Stimulated activated CD8-positive, alpha-beta memory T cell treated with anti-CD3 and anti-CD28 coated beads, Interleukin-4, amount 100 ng/mL, for 24 hours (primary cell): ENCODE measurements at regions not wholly inside any gene's neighbourhood (a gene's known extent, or its start where the extent isn't known, plus 50 kb on each side); places are given as distances from the start of the nearest gene placed in this dataset.

ENCODE experiments used
- DNase-seq: peaks from one replicate; pipeline ENCODE4 v3.0.0-alpha.2; 2020; ENCODE audit warnings: low read depth

- DNase-seq = no peak
These were observed 247.6 kb downstream of the MYLK4 start for GRCh38 chr6:2502998-2503674.

DNA sequence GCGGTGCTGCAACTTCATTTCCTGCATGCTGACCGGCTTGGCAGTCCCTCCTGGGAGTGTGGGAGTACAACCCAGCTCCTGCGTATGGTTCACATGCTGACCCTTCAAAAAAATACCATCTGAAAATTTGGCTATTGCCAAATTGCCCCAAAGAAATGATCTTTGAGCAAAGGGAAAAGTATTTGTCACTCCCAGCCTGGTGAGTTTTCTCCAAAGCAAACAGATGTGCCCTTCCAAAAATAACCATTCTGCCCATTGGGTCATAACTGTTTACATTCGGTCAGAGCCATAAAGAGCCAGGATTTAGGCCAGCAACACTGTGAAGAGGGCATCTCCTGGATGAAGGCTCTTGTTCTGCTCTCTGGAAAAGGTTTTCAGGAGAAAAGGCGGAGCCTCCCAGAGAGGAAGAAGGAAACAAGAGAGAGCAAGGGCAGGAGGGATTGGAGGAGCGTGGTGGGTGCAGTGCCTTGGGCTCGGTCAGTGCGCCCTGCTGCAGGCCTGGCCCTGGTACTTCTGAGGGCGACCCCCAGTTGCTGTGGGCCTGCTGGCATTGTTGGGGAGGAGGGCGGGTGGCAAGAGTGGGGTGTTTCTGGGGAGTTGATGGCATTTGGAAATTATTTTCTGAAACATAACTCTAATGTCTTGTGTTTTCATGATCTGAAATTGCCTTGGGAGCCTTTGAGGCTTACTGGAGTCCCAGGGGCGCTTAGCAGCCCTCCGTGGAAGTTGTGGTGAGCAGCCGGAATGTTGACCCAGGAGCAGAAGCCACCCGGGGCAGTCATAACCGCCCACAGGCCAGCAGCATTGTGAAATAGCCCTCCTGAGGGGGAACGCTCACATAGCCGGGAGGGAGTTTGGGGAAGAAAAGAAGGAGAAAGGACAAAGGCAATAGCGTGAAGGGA lies 248.4 kb downstream of the MYLK4 start:
- no peak for DNase-seq

GRCh38 chr6:2497922-2498623 lies 252.6 kb downstream of the MYLK4 start:
- DNase-seq = no peak

GRCh38 chr6:2496291-2496690 lies 250.9 kb upstream of the GMDS start:
- no peak for DNase-seq

- no peak for DNase-seq
These were observed 247.5 kb upstream of the GMDS start for GRCh38 chr6:2492686-2493523.

GRCh38 chr6:2491137-2491536 lies 245.7 kb upstream of the GMDS start:
- DNase-seq = no peak

- DNase-seq = no peak
These were observed 243.2 kb upstream of the GMDS start for GRCh38 chr6:2488578-2488977.

GRCh38 chr6:2485116-2485515 lies 239.7 kb upstream of the GMDS start:
- DNase-seq = no peak

DNA sequence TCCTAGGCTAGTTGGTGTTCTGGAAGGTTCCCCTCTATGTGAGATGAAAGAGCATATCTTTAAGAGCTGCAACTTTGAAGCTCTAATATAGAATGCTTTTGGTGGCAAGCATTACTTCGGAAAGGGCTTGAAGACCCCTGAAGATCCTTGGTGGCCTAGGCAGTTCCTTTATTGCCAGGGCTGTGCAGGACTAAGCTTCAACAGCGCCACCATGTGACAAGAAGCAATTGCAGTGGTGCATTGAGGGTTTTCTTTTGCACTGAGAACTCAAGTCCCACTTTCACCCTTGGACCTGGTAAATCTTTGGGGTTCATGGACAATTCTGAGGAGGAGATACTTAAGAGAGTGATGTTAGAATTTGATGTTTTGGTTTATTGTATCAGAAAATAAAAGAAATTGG lies 237.4 kb upstream of the GMDS start:
- no peak for DNase-seq

- DNase-seq = no peak
These were observed 235.9 kb upstream of the GMDS start for GRCh38 chr6:2481307-2481706.

DNA sequence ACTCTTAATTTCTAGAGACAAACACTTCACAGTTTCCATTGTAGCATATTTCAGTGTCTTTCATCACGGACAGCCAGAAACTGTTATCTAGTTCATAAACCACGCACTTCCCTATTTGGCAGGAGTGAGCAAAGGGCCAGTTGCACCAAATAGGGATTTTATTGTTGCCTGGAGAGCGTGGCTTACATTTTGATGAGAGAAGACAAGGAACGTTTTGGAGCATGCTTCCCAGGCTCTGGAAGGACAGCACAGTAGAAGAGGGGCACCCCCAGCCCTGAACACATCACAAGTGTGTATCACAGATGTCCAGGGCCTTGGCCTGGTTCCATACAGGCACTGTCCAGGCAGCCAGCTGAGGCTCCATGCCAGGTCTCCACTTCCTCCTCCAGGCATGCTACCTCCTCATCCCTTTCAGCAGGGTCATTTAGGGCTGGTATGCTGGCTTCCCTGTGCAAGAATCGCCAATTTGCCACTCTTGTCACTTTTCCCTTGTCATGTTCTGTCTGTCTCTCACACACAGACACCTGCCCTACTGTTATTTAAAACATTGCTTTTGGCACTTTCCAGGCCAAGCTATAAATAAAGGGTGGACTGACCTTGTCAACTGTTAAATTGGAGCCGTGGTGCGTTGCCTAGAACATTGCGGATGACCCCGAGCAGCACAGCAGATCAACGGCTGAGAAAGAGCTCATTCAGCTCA lies 235.0 kb upstream of the GMDS start:
- no peak for DNase-seq

- no peak for DNase-seq
These were observed 232.8 kb upstream of the GMDS start for GRCh38 chr6:2478200-2478599.

GRCh38 chr6:2477666-2478065 lies 232.3 kb upstream of the GMDS start:
- no peak for DNase-seq

GRCh38 chr6:2477250-2477649 lies 231.8 kb upstream of the GMDS start:
- DNase-seq = no peak

DNA sequence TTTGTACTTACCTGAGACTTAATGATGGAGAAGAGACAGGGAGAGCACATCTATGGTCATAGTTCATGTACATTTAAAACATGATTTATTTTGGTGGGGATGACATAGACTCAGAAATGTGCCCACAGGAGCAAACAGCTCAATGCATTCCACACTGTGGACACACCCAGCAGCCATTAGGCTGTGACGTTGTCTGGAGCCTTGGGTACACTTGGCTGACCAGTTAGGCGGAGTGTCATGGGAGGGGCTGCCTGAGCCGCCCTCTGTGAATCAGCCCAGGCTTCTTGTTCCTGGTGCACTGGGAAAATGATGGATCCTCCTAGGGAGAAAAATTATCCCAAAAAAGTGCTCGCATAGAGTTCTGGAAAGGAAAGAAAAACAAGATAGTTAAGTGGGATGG lies 231.0 kb upstream of the GMDS start:
- no peak for DNase-seq

GRCh38 chr6:2471472-2471871 lies 226.1 kb upstream of the GMDS start:
- no peak for DNase-seq

- DNase-seq = no peak
These were observed 224.0 kb upstream of the GMDS start for GRCh38 chr6:2469428-2469827.

- no peak for DNase-seq
These were observed 223.2 kb upstream of the GMDS start for GRCh38 chr6:2468601-2468955.

DNA sequence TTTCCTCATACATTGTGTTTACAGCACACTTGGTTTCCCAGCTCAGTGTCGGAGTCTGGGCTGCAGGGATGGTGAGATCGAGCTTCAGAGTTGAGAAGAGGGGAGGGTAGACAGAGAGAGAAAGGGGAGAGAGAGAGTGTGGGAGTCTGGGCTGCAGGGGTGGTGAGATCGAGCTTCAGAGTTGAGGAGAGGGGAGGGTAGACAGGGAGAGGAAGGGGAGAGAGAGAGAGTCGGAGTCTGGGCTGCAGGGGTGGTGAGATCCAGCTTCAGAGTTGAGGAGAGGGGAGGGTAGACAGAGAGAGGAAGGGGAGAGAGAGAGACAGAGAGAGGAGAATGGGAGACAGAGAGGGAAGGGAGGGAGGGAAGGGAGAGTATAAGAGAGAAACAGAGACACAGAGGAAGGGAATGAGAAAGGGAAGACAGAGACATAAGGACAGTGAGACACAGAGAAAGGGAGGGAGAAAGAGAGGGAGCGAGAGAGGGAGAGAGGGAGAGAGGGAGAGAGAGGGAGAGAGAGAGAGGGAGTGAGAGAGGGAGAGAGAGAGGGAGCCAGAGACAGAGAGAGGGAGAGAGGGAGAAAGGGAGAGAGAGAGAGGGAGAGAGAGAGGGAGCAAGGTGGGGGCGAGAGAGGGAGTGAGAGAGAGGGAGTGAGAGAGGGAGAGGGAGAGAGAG lies 222.7 kb upstream of the GMDS start:
- no peak for DNase-seq

- DNase-seq = no peak
These were observed 219.9 kb upstream of the GMDS start for GRCh38 chr6:2465336-2465735.

- DNase-seq = no peak
These were observed 219.2 kb upstream of the GMDS start for GRCh38 chr6:2464641-2465040.
